Breast epithelium (tissue), 4 donors: ENCODE measurements at regions not wholly inside any gene's neighbourhood (a gene's known extent, or its start where the extent isn't known, plus 50 kb on each side); places are given as distances from the start of the nearest gene placed in this dataset.

ENCODE experiments used
- DNase-seq, 2 donors: peaks; one replicate each; pipeline ENCODE4 v3.0.0-alpha.2; 2019; ENCODE audit warnings: low spot score in 2 of 2
- H3K27ac ChIP-seq, 2 donors: fragments of 200-600 bp; sonication (generic) in 1 of 2; one replicate each; pipeline ENCODE4 v1.5.1; 2016 to 2019; ENCODE audit warnings: mild to moderate bottlenecking in 1 of 2
- H3K27me3 ChIP-seq, 2 donors: fragments of 200-600 bp; sonication (generic) in 1 of 2; one replicate each; pipeline versions ENCODE4 v1.5.1 to v1.6.0; 2017 to 2019; ENCODE audit warnings: control low read depth in 1 of 2, mild to moderate bottlenecking in 1 of 2
- H3K36me3 ChIP-seq: fragments of 200-600 bp; one replicate; pipeline ENCODE4 v1.5.1; 2019
- H3K4me1 ChIP-seq, 2 donors: fragments of 200-600 bp; sonication (generic); one replicate each; pipeline ENCODE4 v1.5.1; 2016 to 2019; ENCODE audit warnings: control low read depth in 1 of 2
- H3K4me3 ChIP-seq, 3 donors: fragments of 200-600 bp; sonication (generic); 1 replicate in 2 of 3; 2 replicates in 1 of 3; pipeline ENCODE4 v1.5.1; 2016 to 2019; ENCODE audit warnings: mild to moderate bottlenecking in 3 of 3, moderate library complexity in 2 of 3
- H3K9me3 ChIP-seq, 2 donors: fragments of 200-600 bp; sonication (generic) in 1 of 2; one replicate each; pipeline ENCODE4 v1.5.1; 2016 to 2019; ENCODE audit warnings: control low read depth in 1 of 2
- CTCF ChIP-seq, 3 donors: fragments of 450-650 bp; IDR thresholded peaks; one replicate each; pipeline ENCODE4 v1.5.1; 2016 to 2017; ENCODE audit warnings: antibody characterized with exemption in 3 of 3, mild to moderate bottlenecking in 3 of 3, moderate library complexity in 3 of 3
- POLR2A ChIP-seq: fragments of 450-650 bp; IDR thresholded peaks from one replicate; pipeline ENCODE4 v1.6.1; 2016; ENCODE audit warnings: antibody characterized with exemption, mild to moderate bottlenecking, moderate library complexity
- POLR2AphosphoS5 ChIP-seq, 3 donors: sonication (generic); formaldehyde crosslinking; IDR thresholded peaks; one replicate each; pipeline ENCODE4 v1.6.1; 2017; ENCODE audit warnings: antibody characterized with exemption in 3 of 3
- intact Hi-C: fragments of 100-400 bp; cut with DNase I; formaldehyde crosslinking; loops from one replicate; pipeline ENCODE4 v1.15.1; 2023; ENCODE audit warnings: low total_unique reads

GRCh38 chr14:34247605-34248004 is 214.4 kb downstream of the SPTSSA start:
- Histone ChIP-seq H3K4me3 (no peak overlapping the region), H3K27ac (no peak overlapping the region), H3K4me1 (no peaks in the 10 kb centered on the region), H3K36me3 (no peaks in the 10 kb centered on the region), H3K27me3 (no peaks in the 10 kb centered on the region), H3K9me3 (no peaks in the 10 kb centered on the region)
- no peak for DNase-seq
- TF ChIP-seq CTCF (IDR thresholded peaks at IDR 0.05) (no peak), POLR2AphosphoS5 (IDR thresholded peaks at IDR 0.05) (no peak), POLR2A (no peak)
- intact Hi-C loops = no loop called here

- intact Hi-C loops = no loop called here
- TF ChIP-seq POLR2AphosphoS5 (IDR thresholded peaks at IDR 0.05) (no peak), POLR2A (no peak), CTCF (IDR thresholded peaks at IDR 0.05) (no peak)
- DNase-seq = no peak
Measured at GRCh38 chr14:34246206-34246605, 215.8 kb downstream of the SPTSSA start.

GRCh38 chr14:34243401-34243800 is 218.6 kb downstream of the SPTSSA start:
- H3K9me3 ChIP-seq = no peaks in the 10 kb centered on the region
- no peaks in the 10 kb centered on the region for H3K27me3 ChIP-seq
- intact Hi-C loops = no loop called here
- H3K27ac ChIP-seq = no peak overlapping the region
- no peaks in the 10 kb centered on the region for H3K4me1 ChIP-seq
- TF ChIP-seq CTCF (IDR thresholded peaks at IDR 0.05) (no peak), POLR2A (no peak), POLR2AphosphoS5 (IDR thresholded peaks at IDR 0.05) (no peak)
- H3K36me3 ChIP-seq = no peaks in the 10 kb centered on the region
- no peak overlapping the region for H3K4me3 ChIP-seq
- no peak for DNase-seq

More at GRCh38 chr14:34246206-34246605, 215.8 kb downstream of the SPTSSA start:
- Histone ChIP-seq H3K4me1 (no peaks in the 10 kb centered on the region), H3K27ac (no peak overlapping the region), H3K27me3 (no peaks in the 10 kb centered on the region), H3K36me3 (no peaks in the 10 kb centered on the region), H3K9me3 (no peaks in the 10 kb centered on the region), H3K4me3 (no peak overlapping the region)

DNA sequence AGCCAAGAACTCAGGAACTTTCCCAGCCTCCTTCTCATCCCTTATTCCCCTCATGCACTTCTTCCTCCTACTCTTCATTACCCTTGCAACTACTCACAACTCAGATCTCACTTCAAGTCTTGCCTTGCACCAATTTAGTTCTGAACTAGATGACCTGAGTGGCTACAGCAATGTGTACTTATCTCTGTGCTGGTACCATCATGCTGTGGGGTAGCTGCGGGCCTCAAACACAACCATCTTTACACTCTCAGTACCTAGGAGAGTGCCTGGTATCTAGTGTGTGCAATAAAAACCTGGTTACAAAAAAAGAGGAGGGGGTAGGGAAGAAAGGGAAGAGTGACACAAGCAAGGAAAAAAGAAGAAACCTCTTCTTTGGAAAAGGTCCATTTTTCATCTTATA is 219.0 kb downstream of the SPTSSA start:
- Histone ChIP-seq H3K9me3 (no peaks in the 10 kb centered on the region), H3K27ac (no peak overlapping the region), H3K4me3 (no peak overlapping the region), H3K4me1 (no peaks in the 10 kb centered on the region), H3K36me3 (no peaks in the 10 kb centered on the region), H3K27me3 (no peaks in the 10 kb centered on the region)
- DNase-seq = no peak
- TF ChIP-seq POLR2AphosphoS5 (IDR thresholded peaks at IDR 0.05) = no peak
- no peak for TF ChIP-seq POLR2A
- no peak for TF ChIP-seq CTCF (IDR thresholded peaks at IDR 0.05)
- intact Hi-C loops = no loop called here

GRCh38 chr14:34241185-34241711 is 220.8 kb downstream of the SPTSSA start:
- DNase-seq = no peak
- no peak for TF ChIP-seq CTCF (IDR thresholded peaks at IDR 0.05)
- TF ChIP-seq POLR2A = no peak
- no peak for TF ChIP-seq POLR2AphosphoS5 (IDR thresholded peaks at IDR 0.05)
- Histone ChIP-seq H3K27ac (no peak overlapping the region), H3K4me3 (no peak overlapping the region), H3K36me3 (no peaks in the 10 kb centered on the region), H3K27me3 (no peaks in the 10 kb centered on the region), H3K9me3 (no peaks in the 10 kb centered on the region), H3K4me1 (no peaks in the 10 kb centered on the region)
- intact Hi-C loops = no loop called here
